BLaER1 treated with 17β-estradiol and CSF1 and Interleukin-3, amounts not matched to agents 10 nM and 100 nM (cell line): ENCODE measurements at regions not wholly inside any gene's neighbourhood (a gene's known extent, or its start where the extent isn't known, plus 50 kb on each side); places are given as distances from the start of the nearest gene placed in this dataset.

Experiments
- H3K27ac ChIP-seq, 11 experiments: shearing (Covaris generic); formaldehyde crosslinking; 2 replicates each; pipeline ENCODE4 v1.8.1; 2022
- H3K27me3 ChIP-seq, 11 experiments: shearing (Covaris generic); formaldehyde crosslinking; 2 replicates each; pipeline ENCODE4 v1.8.1; 2022
- H3K36me3 ChIP-seq, 11 experiments: shearing (Covaris generic); formaldehyde crosslinking; 2 replicates each; pipeline ENCODE4 v1.8.1; 2022
- H3K4me1 ChIP-seq, 10 experiments: shearing (Covaris generic); formaldehyde crosslinking; 2 replicates each; pipeline ENCODE4 v1.8.1; 2022
- H3K4me2 ChIP-seq, 11 experiments: shearing (Covaris generic); formaldehyde crosslinking; 2 replicates each; pipeline ENCODE4 v1.8.1; 2022
- H3K4me3 ChIP-seq, 10 experiments: shearing (Covaris generic); formaldehyde crosslinking; 2 replicates each; pipeline ENCODE4 v1.8.1; 2022
- H3K9ac ChIP-seq, 11 experiments: shearing (Covaris generic); formaldehyde crosslinking; 2 replicates each; pipeline ENCODE4 v1.8.1; 2022
- H3K9me3 ChIP-seq, 11 experiments: shearing (Covaris generic); formaldehyde crosslinking; replicated peaks in 1 of 11; 2 replicates each; pipeline ENCODE4 v1.8.1; 2022
- H4K20me1 ChIP-seq, 11 experiments: shearing (Covaris generic); formaldehyde crosslinking; 2 replicates each; pipeline ENCODE4 v1.8.1; 2022
- Cebpa-rat ChIP-seq, 11 experiments: shearing (Covaris generic); IDR thresholded peaks; 2 replicates each; pipeline ENCODE4 v1.8.1; 2022

DNA sequence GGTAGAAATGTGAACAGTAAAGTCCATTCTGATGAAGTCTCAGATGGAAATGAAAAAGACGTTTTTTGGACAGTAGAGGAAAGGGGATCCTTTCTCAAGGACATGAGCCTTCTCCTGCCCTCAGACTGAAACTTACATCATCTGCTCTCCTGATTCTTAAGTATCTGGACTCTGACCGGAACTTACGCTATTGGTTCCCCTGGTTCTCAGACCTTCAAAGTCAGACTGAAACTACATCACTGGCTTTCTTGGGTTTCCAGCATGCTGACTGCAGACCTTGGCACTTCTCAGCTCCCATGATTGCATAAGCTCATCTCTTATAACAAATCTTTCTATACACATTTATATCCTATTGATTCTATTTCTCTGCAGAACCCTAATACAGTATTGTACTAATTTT, 291.0 kb downstream of the SNAPC1 start:
- no peak for TF ChIP-seq Cebpa-rat (IDR thresholded peaks at IDR 0.05)
- H3K27ac ChIP-seq, result no peak overlapping the region
- no peaks in the 10 kb centered on the region for H3K36me3 ChIP-seq
- H4K20me1 ChIP-seq, result no peaks in the 10 kb centered on the region
- H3K4me2 ChIP-seq, result no peak overlapping the region
- no peak overlapping the region for H3K9ac ChIP-seq
- H3K27me3 ChIP-seq, result no peaks in the 10 kb centered on the region
- H3K4me1 ChIP-seq, result no peaks in the 10 kb centered on the region
- H3K4me3 ChIP-seq, result no peak overlapping the region
- H3K9me3 ChIP-seq, result peaks cover 12 to 21% (median 18%) of the 10 kb centered on the region in 11 experiments; a peak in 20 of 22 replicates

DNA sequence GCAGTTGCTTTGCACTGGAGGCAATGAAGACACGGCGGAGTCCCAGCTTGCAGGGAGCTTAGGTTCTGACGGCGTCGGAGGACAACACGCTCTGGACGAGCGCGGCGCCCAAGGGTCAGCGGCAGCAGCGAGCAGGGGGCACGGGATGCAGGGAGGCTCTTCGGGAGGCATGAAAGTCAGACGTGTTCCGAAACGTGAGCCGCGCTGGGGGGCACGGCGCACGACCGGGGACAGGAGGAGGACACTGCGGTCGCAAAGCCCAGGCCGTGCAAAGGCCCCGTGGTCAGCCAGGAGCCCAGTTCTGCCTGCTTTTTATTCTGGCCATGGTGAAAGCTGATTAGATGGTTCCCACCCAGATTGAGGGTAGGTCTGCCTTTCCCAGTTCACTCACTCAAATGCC, 294.6 kb downstream of the SNAPC1 start:
- no peak overlapping the region for H3K27ac ChIP-seq
- no peak overlapping the region for H3K9ac ChIP-seq
- H3K27me3 ChIP-seq, result no peaks in the 10 kb centered on the region
- no peak overlapping the region for H3K4me2 ChIP-seq
- no peak for TF ChIP-seq Cebpa-rat (IDR thresholded peaks at IDR 0.05)
- H3K36me3 ChIP-seq, result no peaks in the 10 kb centered on the region
- H3K4me3 ChIP-seq, result no peak overlapping the region
- peaks cover under 1 to 5% (median 1%) of the 10 kb centered on the region in 11 experiments; a peak in 12 of 22 replicates for H3K9me3 ChIP-seq
- H3K4me1 ChIP-seq, result no peaks in the 10 kb centered on the region
- H4K20me1 ChIP-seq, result no peaks in the 10 kb centered on the region

DNA sequence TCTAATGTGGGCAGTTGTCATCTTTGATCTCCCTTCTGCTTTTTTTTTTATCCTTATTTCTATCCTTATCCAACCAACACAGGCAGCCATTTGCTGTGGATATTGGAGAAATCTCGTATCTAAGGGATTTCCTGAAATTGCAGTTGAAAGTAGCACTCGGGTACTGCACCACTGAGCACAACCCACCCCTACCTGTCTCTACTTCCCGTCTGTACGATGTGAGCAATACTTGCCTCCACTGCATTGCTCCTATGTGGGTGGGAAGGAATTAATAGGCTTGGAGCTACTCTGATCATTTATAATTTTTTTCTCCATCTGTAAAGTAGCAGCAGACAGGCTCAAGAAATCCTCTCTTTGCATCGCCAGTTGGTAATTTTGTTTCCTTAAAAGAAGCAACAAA, 300.4 kb downstream of the SNAPC1 start:
- no peak overlapping the region for H3K4me3 ChIP-seq
- H3K27ac ChIP-seq, result no peak overlapping the region
- H3K27me3 ChIP-seq, result no peaks in the 10 kb centered on the region
- H3K4me2 ChIP-seq, result peak overlapping the region in 6 of 11 experiments; percentile 4 to 35 (median 22); a peak in 8 of 22 replicates
- H3K9me3 ChIP-seq, result no peaks in the 10 kb centered on the region
- H3K9ac ChIP-seq, result no peak overlapping the region
- no peaks in the 10 kb centered on the region for H3K36me3 ChIP-seq
- H4K20me1 ChIP-seq, result no peaks in the 10 kb centered on the region
- H3K4me1 ChIP-seq, result peaks cover 0 to 19% (median 14%) of the 10 kb centered on the region in 10 experiments; a peak in 11 of 20 replicates
- no peak for TF ChIP-seq Cebpa-rat (IDR thresholded peaks at IDR 0.05)

DNA sequence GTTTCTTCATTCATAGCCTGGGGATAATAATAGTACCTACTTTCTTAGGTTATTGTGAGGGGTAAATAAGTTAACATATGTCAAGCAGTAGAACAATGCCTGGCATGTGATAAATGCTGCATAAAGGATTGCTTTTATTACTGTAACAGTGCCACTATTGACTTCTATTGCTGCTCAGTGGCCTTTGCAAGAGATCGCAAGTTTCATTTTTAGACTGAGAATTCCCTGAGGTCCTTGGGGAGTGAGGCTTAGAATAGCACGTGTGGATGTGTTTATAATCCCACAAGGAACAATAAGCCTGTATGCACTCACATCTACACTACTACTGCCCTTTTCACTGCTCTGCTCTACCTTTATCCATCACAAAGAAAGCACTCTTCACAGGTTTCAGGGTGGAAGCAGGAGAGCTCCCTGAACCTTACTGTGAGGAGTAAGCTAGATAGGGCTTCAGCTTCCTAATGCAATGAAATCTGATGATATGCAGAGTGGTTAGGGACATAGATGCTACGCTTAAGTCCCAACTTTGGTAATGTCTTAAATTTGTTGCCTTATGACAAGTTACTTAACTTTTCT, 302.6 kb downstream of the SNAPC1 start:
- Histone ChIP-seq H3K4me2 (peak overlapping the region in 8 of 11 experiments; percentile 16 to 66 (median 46); a peak in 15 of 22 replicates), H3K36me3 (no peaks in the 10 kb centered on the region)
- TF ChIP-seq Cebpa-rat (IDR thresholded peaks at IDR 0.05), result no peak

DNA sequence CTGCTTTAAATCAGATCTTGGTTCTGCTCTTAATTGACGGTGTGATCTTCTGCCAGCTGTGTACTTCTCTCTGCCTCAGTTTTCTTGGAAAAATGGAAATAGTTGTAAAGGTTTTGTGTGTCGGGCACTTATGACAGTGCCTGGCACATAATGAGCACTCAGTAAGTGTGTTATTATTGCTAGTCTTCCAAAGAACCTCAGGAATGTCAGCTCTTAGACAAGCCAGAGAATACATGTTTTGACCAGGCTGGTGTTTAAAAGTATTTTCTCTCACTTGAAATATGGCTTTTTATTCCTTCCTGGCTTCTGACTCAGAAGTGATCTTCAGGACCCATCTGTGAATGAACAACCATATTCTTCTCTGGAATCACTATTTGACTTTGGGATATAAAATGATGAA, 304.1 kb downstream of the SNAPC1 start:
- Histone ChIP-seq H3K9me3 (no peaks in the 10 kb centered on the region), H3K36me3 (no peaks in the 10 kb centered on the region), H3K4me2 (no peak overlapping the region), H3K27ac (no peak overlapping the region), H3K4me3 (no peak overlapping the region), H3K9ac (no peak overlapping the region), H4K20me1 (no peaks in the 10 kb centered on the region), H3K27me3 (no peaks in the 10 kb centered on the region), H3K4me1 (peaks cover 0 to 19% (median 14%) of the 10 kb centered on the region in 10 experiments; a peak in 11 of 20 replicates)
- no peak for TF ChIP-seq Cebpa-rat (IDR thresholded peaks at IDR 0.05)

More for the DNA sequence above, 302.6 kb downstream of the SNAPC1 start:
- Histone ChIP-seq H3K4me3 (no peak overlapping the region), H3K27ac (no peak overlapping the region), H4K20me1 (no peaks in the 10 kb centered on the region), H3K27me3 (no peaks in the 10 kb centered on the region), H3K4me1 (peaks cover 0 to 19% (median 14%) of the 10 kb centered on the region in 10 experiments; a peak in 11 of 20 replicates), H3K9ac (no peak overlapping the region), H3K9me3 (no peaks in the 10 kb centered on the region)

DNA sequence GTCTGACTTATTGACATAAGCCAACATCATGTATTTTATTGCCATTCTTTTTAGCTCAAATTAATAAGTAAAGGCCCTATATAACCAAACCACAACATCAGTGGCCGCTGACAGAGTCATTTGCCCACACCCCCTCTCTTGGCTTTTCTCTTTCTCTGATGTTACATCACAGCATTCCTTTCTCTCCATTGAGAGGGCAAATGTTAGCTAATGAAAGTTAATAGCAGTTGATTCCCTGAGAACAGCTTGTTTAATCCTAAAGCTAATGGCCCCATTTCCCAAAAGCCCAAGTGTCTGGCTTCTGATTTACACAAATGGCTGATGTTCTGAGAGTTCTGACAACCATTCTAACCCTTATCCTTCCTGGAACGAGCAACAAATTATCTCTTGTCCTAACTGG, 308.8 kb downstream of the SNAPC1 start:
- Histone ChIP-seq H3K27ac (no peak overlapping the region), H3K4me3 (no peak overlapping the region), H3K9me3 (peaks cover 0 to 12% (median 0%) of the 10 kb centered on the region in 11 experiments; a peak in 6 of 22 replicates), H3K4me2 (no peak overlapping the region), H3K4me1 (peaks cover 0 to 2% (median 0%) of the 10 kb centered on the region in 10 experiments; a peak in 3 of 20 replicates), H4K20me1 (no peaks in the 10 kb centered on the region), H3K36me3 (no peaks in the 10 kb centered on the region), H3K9ac (no peak overlapping the region), H3K27me3 (no peaks in the 10 kb centered on the region)
- no peak for TF ChIP-seq Cebpa-rat (IDR thresholded peaks at IDR 0.05)

DNA sequence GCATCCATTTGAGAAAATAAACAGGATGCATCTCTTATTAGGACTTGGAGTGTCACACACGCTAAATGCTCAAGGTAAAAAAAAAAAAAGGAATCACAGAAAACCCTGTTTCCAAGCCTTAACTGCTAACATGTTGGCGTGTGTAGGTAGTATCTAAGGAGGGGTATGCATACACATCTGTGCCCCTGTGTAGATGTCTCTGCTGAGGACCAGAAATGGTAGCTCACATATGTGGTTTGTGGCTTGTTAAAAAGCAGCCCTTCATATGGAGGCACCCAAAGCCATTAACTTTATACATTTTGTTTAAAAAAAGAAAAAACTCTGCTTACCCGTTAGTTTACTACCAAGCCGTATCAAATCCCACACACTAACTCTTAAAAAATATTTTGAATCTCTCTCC, 314.1 kb downstream of the SNAPC1 start:
- peak overlapping the region in 7 of 11 experiments; percentile 70 to 84 (median 79); a peak in 12 of 22 replicates for H3K4me2 ChIP-seq

DNA sequence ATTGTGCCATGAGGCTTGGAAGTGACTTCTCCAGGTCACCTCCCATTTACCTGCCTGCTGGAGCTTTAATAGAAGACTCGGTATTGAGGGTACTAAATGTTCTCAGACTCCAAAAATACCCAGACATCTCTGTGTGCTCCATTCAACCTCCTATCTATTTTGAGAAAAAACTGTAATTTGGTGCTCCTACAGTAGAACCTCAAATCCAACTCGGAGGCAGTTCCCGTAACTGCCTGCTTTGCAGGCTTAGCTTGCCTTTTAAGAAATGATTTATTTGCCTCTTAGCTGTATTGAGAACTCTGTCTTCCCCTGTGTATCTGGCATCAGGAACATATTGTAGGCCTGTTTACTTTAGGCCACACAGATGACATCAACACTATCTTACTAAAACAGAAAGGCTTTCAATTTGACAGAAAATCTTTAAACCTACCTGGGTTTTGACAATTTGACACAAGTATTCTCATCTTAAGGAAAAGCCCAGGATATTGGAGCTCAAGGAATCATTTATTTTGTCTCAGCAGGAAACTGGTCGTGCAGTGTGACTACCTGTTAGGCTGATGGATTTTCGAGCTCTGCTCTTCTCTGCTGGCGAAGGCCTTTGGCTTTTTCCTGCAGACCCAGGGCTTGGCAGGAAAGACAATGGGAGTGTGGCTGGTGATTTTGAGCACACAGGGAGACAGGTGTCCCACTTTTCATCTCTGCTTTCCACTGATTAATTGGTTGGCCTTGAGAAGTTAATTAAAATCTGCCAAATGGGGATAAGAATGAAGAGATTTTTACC, 314.8 kb downstream of the SNAPC1 start:
- Histone ChIP-seq H3K36me3 (no peaks in the 10 kb centered on the region), H4K20me1 (no peaks in the 10 kb centered on the region), H3K4me3 (peak overlapping the region in 1 of 10 experiments; percentile 30; a peak in 2 of 20 replicates), H3K9ac (0 out of 22 replicates have a peak overlapping the region, but pooled peaks of 1 of the 11 experiments have one; percentile 7), H3K27ac (peak overlapping the region in 3 of 11 experiments; percentile 8 to 25 (median 17); a peak in 2 of 22 replicates), H3K4me1 (peaks cover 26 to 62% (median 56%) of the 10 kb centered on the region in 10 experiments), H3K4me2 (peak overlapping the region in 10 of 11 experiments; percentile 45 to 84 (median 77); a peak in 20 of 22 replicates), H3K27me3 (no peaks in the 10 kb centered on the region), H3K9me3 (peaks cover 0 to 12% (median 0%) of the 10 kb centered on the region in 11 experiments; a peak in 6 of 22 replicates)
- no peak for TF ChIP-seq Cebpa-rat (IDR thresholded peaks at IDR 0.05)

More for the DNA sequence above, 314.1 kb downstream of the SNAPC1 start:
- H3K9ac ChIP-seq, result no peak overlapping the region
- H3K36me3 ChIP-seq, result no peaks in the 10 kb centered on the region
- no peak for TF ChIP-seq Cebpa-rat (IDR thresholded peaks at IDR 0.05)
- no peaks in the 10 kb centered on the region for H4K20me1 ChIP-seq
- no peak overlapping the region for H3K27ac ChIP-seq
- H3K4me3 ChIP-seq, result no peak overlapping the region
- H3K9me3 ChIP-seq, result peaks cover 0 to 12% (median 0%) of the 10 kb centered on the region in 11 experiments; a peak in 6 of 22 replicates
- H3K27me3 ChIP-seq, result no peaks in the 10 kb centered on the region
- peaks cover 23 to 55% (median 49%) of the 10 kb centered on the region in 10 experiments for H3K4me1 ChIP-seq

DNA sequence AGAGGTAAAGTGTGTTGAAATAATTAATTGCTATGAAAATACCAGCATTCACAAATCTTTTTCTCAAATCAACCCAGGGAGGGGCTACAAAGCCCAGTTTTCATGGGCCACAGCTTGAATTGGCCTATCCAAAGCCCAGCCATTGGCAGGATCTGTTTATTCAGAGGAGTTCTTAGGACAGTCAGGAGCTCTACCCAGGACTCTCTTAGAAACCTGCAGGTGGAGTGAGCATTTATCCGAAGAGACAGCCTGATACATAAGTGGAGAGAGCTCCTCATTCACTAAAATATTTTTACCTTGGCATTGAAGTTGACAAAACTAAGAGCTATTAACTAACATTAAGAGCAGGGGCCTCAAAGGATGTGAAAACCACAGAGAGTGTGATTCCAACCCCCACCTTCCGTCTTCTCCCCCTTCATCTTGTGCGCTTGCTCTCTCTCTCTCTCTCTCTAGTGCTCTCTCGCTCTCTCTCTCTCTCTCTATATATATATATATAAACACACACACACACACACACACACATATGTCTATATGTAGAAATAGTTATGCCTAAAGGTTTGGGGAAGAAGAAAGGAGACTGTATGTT, 315.5 kb downstream of the SNAPC1 start:
- Histone ChIP-seq H4K20me1 (no peaks in the 10 kb centered on the region), H3K9ac (0 out of 22 replicates have a peak overlapping the region, but pooled peaks of 2 of the 11 experiments have one; percentile 7 to 16), H3K27me3 (no peaks in the 10 kb centered on the region), H3K27ac (peak overlapping the region in 4 of 11 experiments; percentile 8 to 52 (median 24); a peak in 4 of 22 replicates), H3K36me3 (no peaks in the 10 kb centered on the region), H3K4me3 (peak overlapping the region in 1 of 10 experiments; percentile 30; a peak in 2 of 20 replicates), H3K9me3 (peaks cover 0 to 12% (median 0%) of the 10 kb centered on the region in 11 experiments; a peak in 6 of 22 replicates), H3K4me1 (peaks cover 26 to 69% (median 63%) of the 10 kb centered on the region in 10 experiments), H3K4me2 (peak overlapping the region; percentile 38 to 84 (median 77); a peak in 21 of 22 replicates)
- no peak for TF ChIP-seq Cebpa-rat (IDR thresholded peaks at IDR 0.05)
